Fibroblast of lung (primary cell): ENCODE measurements at regions not wholly inside any gene's neighbourhood (a gene's known extent, or its start where the extent isn't known, plus 50 kb on each side); places are given as distances from the start of the nearest gene placed in this dataset.

Source experiments
- DNase-seq, 2 donors: peaks; one replicate each; pipeline versions ENCODE4 v3.0.0 to v3.0.0-alpha.2; 2010; ENCODE audit warnings: low read depth in 2 of 2
- H2AFZ ChIP-seq: 2 replicates; pipeline ENCODE4 v1.5.1; 2012; ENCODE audit warnings: low read length, control low read depth, inconsistent platforms
- H3K27ac ChIP-seq: 2 replicates; pipeline ENCODE4 v1.5.1; 2011; ENCODE audit warnings: low read length, control low read depth; ENCODE audit not compliant: insufficient read depth
- H3K27me3 ChIP-seq: 2 replicates; pipeline ENCODE4 v1.5.1; 2011; ENCODE audit warnings: mild to moderate bottlenecking, low read length; ENCODE audit not compliant: control insufficient read depth, insufficient read depth
- H3K36me3 ChIP-seq: 2 replicates; pipeline ENCODE4 v1.5.1; 2011; ENCODE audit warnings: low read length; ENCODE audit not compliant: control insufficient read depth, insufficient read depth
- H3K4me1 ChIP-seq: 2 replicates; pipeline ENCODE4 v1.5.1; 2011; ENCODE audit warnings: low read length; ENCODE audit not compliant: control insufficient read depth, insufficient read depth; ENCODE audit errors: extremely low read depth
- H3K4me2 ChIP-seq: 2 replicates; pipeline ENCODE4 v1.5.1; 2011; ENCODE audit warnings: low read length, control low read depth; ENCODE audit not compliant: insufficient read depth; ENCODE audit errors: extremely low read depth
- H3K4me3 ChIP-seq, 4 experiments: fragments of 200-600 bp in 1 of 4; sonication (generic) in 1 of 4; replicated peaks in 1 of 4; 2 replicates each; pipeline ENCODE4 v1.5.1; 2011 to 2016; ENCODE audit warnings: low read length in 4 of 4, low read depth in 3 of 4, mild to moderate bottlenecking in 3 of 4, control low read depth in 2 of 4, inconsistent platforms in 1 of 4, mixed read lengths in 1 of 4; ENCODE audit not compliant: insufficient read depth in 1 of 4; ENCODE audit errors: control extremely low read depth in 1 of 4
- H3K79me2 ChIP-seq: 2 replicates; pipeline ENCODE4 v1.5.1; 2012; ENCODE audit warnings: mild to moderate bottlenecking, low read length, inconsistent platforms; ENCODE audit not compliant: control insufficient read depth, insufficient read depth
- H3K9ac ChIP-seq: 2 replicates; pipeline ENCODE4 v1.5.1; 2011; ENCODE audit warnings: mild to moderate bottlenecking, low read length, control low read depth; ENCODE audit not compliant: insufficient read depth
- H3K9me3 ChIP-seq: 2 replicates; pipeline ENCODE4 v1.5.1; 2012; ENCODE audit warnings: low read depth, low read length; ENCODE audit not compliant: control insufficient read depth, insufficient read depth
- H4K20me1 ChIP-seq: 2 replicates; pipeline ENCODE4 v1.5.1; 2011; ENCODE audit warnings: low read length; ENCODE audit not compliant: control insufficient read depth, insufficient read depth; ENCODE audit errors: extremely low read depth
- CTCF ChIP-seq, 2 donors: IDR thresholded peaks in 1 of 2; conservative IDR thresholded peaks in 1 of 2; 1 replicate in 1 of 2; 2 replicates in 1 of 2; pipeline ENCODE4 v1.5.1; 2011 to 2012; ENCODE audit warnings: low read length in 2 of 2, control low read depth in 1 of 2, inconsistent platforms in 1 of 2, low read depth in 1 of 2, mild to moderate bottlenecking in 1 of 2
- EZH2 ChIP-seq: IDR thresholded peaks from 2 replicates; pipeline ENCODE4 v1.5.1; 2012; ENCODE audit warnings: low read length, control low read depth, mild to moderate bottlenecking; ENCODE audit errors: missing control alignments

- Histone ChIP-seq H3K4me1 (no peaks in the 10 kb centered on the region), H3K4me2 (no peak overlapping the region), H3K36me3 (no peaks in the 10 kb centered on the region), H3K4me3 (no peak overlapping the region), H3K9ac (no peak overlapping the region), H3K79me2 (no peaks in the 10 kb centered on the region), H3K27me3 (no peaks in the 10 kb centered on the region), H3K9me3 (no peaks in the 10 kb centered on the region), H3K27ac (no peak overlapping the region), H4K20me1 (no peaks in the 10 kb centered on the region), H2AFZ (no peak overlapping the region)
- no peak for TF ChIP-seq EZH2
- no peak for TF ChIP-seq CTCF (conservative IDR thresholded peaks at IDR 0.05 in 1 of 2, IDR thresholded peaks at IDR 0.05 in 1 of 2; ENCODE audit: low read depth in 1 of 2, low read length in 2 of 2)
- peak; percentile 62 to 82 for DNase-seq
Measured at GRCh38 chr3:109643590-109643989, 306.2 kb upstream of the DPPA4 start.

- Histone ChIP-seq H3K9me3 (no peaks in the 10 kb centered on the region), H3K27ac (no peak overlapping the region), H3K4me2 (no peak overlapping the region), H4K20me1 (no peaks in the 10 kb centered on the region), H2AFZ (no peak overlapping the region), H3K27me3 (no peaks in the 10 kb centered on the region), H3K79me2 (no peaks in the 10 kb centered on the region), H3K9ac (no peak overlapping the region), H3K36me3 (no peaks in the 10 kb centered on the region), H3K4me3 (no peak overlapping the region), H3K4me1 (no peaks in the 10 kb centered on the region)
- TF ChIP-seq EZH2, result no peak
- TF ChIP-seq CTCF (conservative IDR thresholded peaks at IDR 0.05 in 1 of 2, IDR thresholded peaks at IDR 0.05 in 1 of 2; ENCODE audit: low read depth in 1 of 2, low read length in 2 of 2), result no peak
- DNase-seq, result no peak
Measured at GRCh38 chr3:109644332-109644731, 307.0 kb upstream of the DPPA4 start.

GRCh38 chr3:109644746-109645145 is 307.4 kb upstream of the DPPA4 start:
- Histone ChIP-seq H3K4me1 (no peaks in the 10 kb centered on the region), H3K27ac (no peak overlapping the region), H3K36me3 (no peaks in the 10 kb centered on the region), H3K4me3 (no peak overlapping the region), H4K20me1 (no peaks in the 10 kb centered on the region), H3K9me3 (no peaks in the 10 kb centered on the region), H3K79me2 (no peaks in the 10 kb centered on the region), H3K9ac (no peak overlapping the region), H3K27me3 (no peaks in the 10 kb centered on the region), H3K4me2 (no peak overlapping the region), H2AFZ (no peak overlapping the region)
- TF ChIP-seq CTCF (conservative IDR thresholded peaks at IDR 0.05 in 1 of 2, IDR thresholded peaks at IDR 0.05 in 1 of 2; ENCODE audit: low read depth in 1 of 2, low read length in 2 of 2) (no peak), EZH2 (no peak)
- peak in 1 of 2 donors; percentile 22 for DNase-seq
